HepG2 (cell line): ENCODE measurements at regions not wholly inside any gene's neighbourhood (a gene's known extent, or its start where the extent isn't known, plus 50 kb on each side); places are given as distances from the start of the nearest gene placed in this dataset.

Experiments used
- EZH2 ChIP-seq: conservative IDR thresholded peaks from 2 replicates; pipeline ENCODE4 v1.6.1; 2012; ENCODE audit warnings: mild to moderate bottlenecking, low read depth, low read length, moderate library complexity
- JARID2 ChIP-seq: sonication (generic); formaldehyde crosslinking; IDR thresholded peaks from 2 replicates; pipeline ENCODE4 v1.8.1; 2023; ENCODE audit warnings: missing genetic modification reagents, inconsistent platforms; ENCODE audit not compliant: insufficient replicate concordance
- NFE2 ChIP-seq: sonication (generic); formaldehyde crosslinking; IDR thresholded peaks from 2 replicates; pipeline ENCODE4 v1.4.0; 2020; ENCODE audit warnings: missing genetic modification reagents
- RNF2 ChIP-seq: fragments of 450-650 bp; conservative IDR thresholded peaks from 2 replicates; pipeline ENCODE4 v1.6.1; 2016; ENCODE audit warnings: low read depth
- SIN3B ChIP-seq: fragments of 150-350 bp; IDR thresholded peaks from 2 replicates; pipeline ENCODE4 v1.6.1; 2014; ENCODE audit warnings: low read length
- TFE3 ChIP-seq: IDR thresholded peaks from 2 replicates; pipeline ENCODE4 v1.6.1; 2016
- ZFP41 ChIP-seq: sonication (generic); formaldehyde crosslinking; IDR thresholded peaks from 2 replicates; pipeline ENCODE4 v1.4.0; 2020; ENCODE audit warnings: mild to moderate bottlenecking, missing genetic modification reagents, borderline replicate concordance
- ZNF780A ChIP-seq: sonication (generic); formaldehyde crosslinking; IDR thresholded peaks from 2 replicates; pipeline ENCODE4 v1.8.0; 2022; ENCODE audit warnings: mild to moderate bottlenecking, missing genetic modification reagents, moderate library complexity
- ZNF792 ChIP-seq: IDR thresholded peaks from 2 replicates; pipeline ENCODE4 v1.6.1; 2016
- TF ChIP-seq, protein P1 (sequence below): sonication (generic); formaldehyde crosslinking; IDR thresholded peaks from 2 replicates; pipeline ENCODE4 v1.5.0; 2020; ENCODE audit warnings: mild to moderate bottlenecking, missing genetic modification reagents, moderate library complexity
- TF ChIP-seq, protein P2 (sequence below): sonication (generic); formaldehyde crosslinking; IDR thresholded peaks from 2 replicates; pipeline ENCODE4 v1.5.1; 2020; ENCODE audit warnings: mild to moderate bottlenecking, missing genetic modification reagents

- TF ChIP-seq, protein P1, sequence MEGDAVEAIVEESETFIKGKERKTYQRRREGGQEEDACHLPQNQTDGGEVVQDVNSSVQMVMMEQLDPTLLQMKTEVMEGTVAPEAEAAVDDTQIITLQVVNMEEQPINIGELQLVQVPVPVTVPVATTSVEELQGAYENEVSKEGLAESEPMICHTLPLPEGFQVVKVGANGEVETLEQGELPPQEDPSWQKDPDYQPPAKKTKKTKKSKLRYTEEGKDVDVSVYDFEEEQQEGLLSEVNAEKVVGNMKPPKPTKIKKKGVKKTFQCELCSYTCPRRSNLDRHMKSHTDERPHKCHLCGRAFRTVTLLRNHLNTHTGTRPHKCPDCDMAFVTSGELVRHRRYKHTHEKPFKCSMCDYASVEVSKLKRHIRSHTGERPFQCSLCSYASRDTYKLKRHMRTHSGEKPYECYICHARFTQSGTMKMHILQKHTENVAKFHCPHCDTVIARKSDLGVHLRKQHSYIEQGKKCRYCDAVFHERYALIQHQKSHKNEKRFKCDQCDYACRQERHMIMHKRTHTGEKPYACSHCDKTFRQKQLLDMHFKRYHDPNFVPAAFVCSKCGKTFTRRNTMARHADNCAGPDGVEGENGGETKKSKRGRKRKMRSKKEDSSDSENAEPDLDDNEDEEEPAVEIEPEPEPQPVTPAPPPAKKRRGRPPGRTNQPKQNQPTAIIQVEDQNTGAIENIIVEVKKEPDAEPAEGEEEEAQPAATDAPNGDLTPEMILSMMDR (CRISPR knock-in tag) = no peak
- TF ChIP-seq ZFP41 (CRISPR knock-in tag) = no peak
- TF ChIP-seq ZNF780A (CRISPR knock-in tag) = no peak
- TF ChIP-seq RNF2 = no peak
- TF ChIP-seq TFE3 (CRISPR knock-in tag) = no peak
- TF ChIP-seq, protein P2, sequence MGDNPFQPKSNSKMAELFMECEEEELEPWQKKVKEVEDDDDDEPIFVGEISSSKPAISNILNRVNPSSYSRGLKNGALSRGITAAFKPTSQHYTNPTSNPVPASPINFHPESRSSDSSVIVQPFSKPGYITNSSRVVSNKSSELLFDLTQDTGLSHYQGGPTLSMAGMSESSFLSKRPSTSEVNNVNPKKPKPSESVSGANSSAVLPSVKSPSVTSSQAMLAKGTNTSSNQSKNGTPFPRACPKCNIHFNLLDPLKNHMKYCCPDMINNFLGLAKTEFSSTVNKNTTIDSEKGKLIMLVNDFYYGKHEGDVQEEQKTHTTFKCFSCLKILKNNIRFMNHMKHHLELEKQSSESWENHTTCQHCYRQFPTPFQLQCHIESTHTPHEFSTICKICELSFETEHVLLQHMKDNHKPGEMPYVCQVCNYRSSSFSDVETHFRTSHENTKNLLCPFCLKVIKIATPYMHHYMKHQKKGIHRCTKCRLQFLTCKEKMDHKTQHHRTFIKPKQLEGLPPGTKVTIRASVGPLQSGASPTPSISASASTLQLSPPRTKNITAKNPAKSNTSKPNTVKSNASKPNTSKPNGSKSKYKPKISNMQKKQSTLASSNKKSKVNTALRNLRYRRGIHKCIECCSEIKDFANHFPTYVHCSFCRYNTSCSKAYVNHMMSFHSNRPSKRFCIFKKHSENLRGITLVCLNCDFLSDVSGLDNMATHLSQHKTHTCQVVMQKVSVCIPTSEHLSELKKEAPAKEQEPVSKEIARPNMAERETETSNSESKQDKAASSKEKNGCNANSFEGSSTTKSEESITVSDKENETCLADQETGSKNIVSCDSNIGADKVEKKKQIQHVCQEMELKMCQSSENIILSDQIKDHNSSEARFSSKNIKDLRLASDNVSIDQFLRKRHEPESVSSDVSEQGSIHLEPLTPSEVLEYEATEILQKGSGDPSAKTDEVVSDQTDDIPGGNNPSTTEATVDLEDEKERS (CRISPR knock-in tag) = no peak
- no peak for TF ChIP-seq SIN3B
- TF ChIP-seq ZNF792 (CRISPR knock-in tag) = no peak
- no peak for TF ChIP-seq EZH2
- TF ChIP-seq JARID2 (CRISPR knock-in tag) = no peak
- TF ChIP-seq NFE2 = no peak
Measured at GRCh38 chr17:71398800-71399219, 722.0 kb upstream of the SOX9 start.
